Ramos (cell line): ENCODE measurements at regions not wholly inside any gene's neighbourhood (a gene's known extent, or its start where the extent isn't known, plus 50 kb on each side); places are given as distances from the start of the nearest gene placed in this dataset.

Experiments
- in situ Hi-C: fragments of 300-500 bp; cut with MboI; formaldehyde crosslinking; loops from one replicate; pipeline ENCODE4 v1.14.3; 2022; ENCODE audit warnings: low sequenced_read_pairs; ENCODE audit not compliant: unreplicated experiment

- in situ Hi-C loops = no loop called here
Measured at GRCh38 chr2:217552081-217552480, 450.7 kb downstream of the TNS1 start.

- in situ Hi-C loops = no loop called here
Measured at GRCh38 chr2:217551252-217551899, 451.4 kb downstream of the TNS1 start.

- in situ Hi-C loops = no loop called here
Measured at GRCh38 chr2:217539126-217539525, 463.7 kb downstream of the TNS1 start.

- in situ Hi-C loops = no loop called here
Measured at GRCh38 chr2:217538719-217539118, 464.1 kb downstream of the TNS1 start.

- in situ Hi-C loops = no loop called here
Measured at GRCh38 chr2:217535957-217536708, 466.7 kb downstream of the TNS1 start.

GRCh38 chr2:217530392-217531090 lies 472.3 kb downstream of the TNS1 start:
- in situ Hi-C loops = no loop called here

GRCh38 chr2:217529271-217529670 lies 473.5 kb downstream of the TNS1 start:
- in situ Hi-C loops = no loop called here

GRCh38 chr2:217527590-217528202 lies 475.1 kb downstream of the TNS1 start:
- in situ Hi-C loops = no loop called here

GRCh38 chr2:217525076-217525475 lies 477.7 kb downstream of the TNS1 start:
- in situ Hi-C loops = no loop called here

- in situ Hi-C loops = loop anchor here (25.0 kb wide), 1 partner anchor 836 kb away; the partner anchor contains the start of gene IGFBP5
Measured at GRCh38 chr2:217523286-217523685, 479.5 kb downstream of the TNS1 start.

GRCh38 chr2:217521820-217522219 lies 481.0 kb downstream of the TNS1 start:
- in situ Hi-C loops = loop anchor here (25.0 kb wide), 1 partner anchor 835 kb away; the partner anchor contains the start of gene IGFBP5

- in situ Hi-C loops = loop anchor here (25.0 kb wide), 1 partner anchor 833 kb away; the partner anchor contains the start of gene IGFBP5
Measured at GRCh38 chr2:217520356-217521010, 482.3 kb downstream of the TNS1 start.

GRCh38 chr2:217517402-217517801 lies 485.4 kb downstream of the TNS1 start:
- in situ Hi-C loops = loop anchor here (25.0 kb wide), 1 partner anchor 830 kb away; the partner anchor contains the start of gene IGFBP5

- in situ Hi-C loops = loop anchor here (25.0 kb wide), 1 partner anchor 828 kb away; the partner anchor contains the start of gene IGFBP5
Measured at GRCh38 chr2:217515615-217516309, 487.0 kb downstream of the TNS1 start.

- in situ Hi-C loops = loop anchor here (25.0 kb wide), 1 partner anchor 826 kb away; the partner anchor contains the start of gene IGFBP5
Measured at GRCh38 chr2:217513258-217513657, 489.5 kb downstream of the TNS1 start.

- in situ Hi-C loops = loop anchor here (25.0 kb wide), 1 partner anchor 825 kb away; the partner anchor contains the start of gene IGFBP5
Measured at GRCh38 chr2:217512728-217513127, 490.1 kb downstream of the TNS1 start.

- in situ Hi-C loops = loop anchor here (25.0 kb wide), 1 partner anchor 825 kb away; the partner anchor contains the start of gene IGFBP5
Measured at GRCh38 chr2:217512259-217512658, 490.5 kb downstream of the TNS1 start.

GRCh38 chr2:217511850-217512249 lies 490.9 kb downstream of the TNS1 start:
- in situ Hi-C loops = loop anchor here (25.0 kb wide), 1 partner anchor 825 kb away; the partner anchor contains the start of gene IGFBP5

GRCh38 chr2:217510771-217511291 lies 492.0 kb downstream of the TNS1 start:
- in situ Hi-C loops = loop anchor here (25.0 kb wide), 1 partner anchor 824 kb away; the partner anchor contains the start of gene IGFBP5
